A549 (cell line): ENCODE measurements at regions not wholly inside any gene's neighbourhood (a gene's known extent, or its start where the extent isn't known, plus 50 kb on each side); places are given as distances from the start of the nearest gene placed in this dataset.

Experiments
- ATAC-seq, 2 experiments: fragments of 200-7000 bp in 1 of 2; fragments of >200 bp in 1 of 2; cut with Nextera tagmentation in 1 of 2; cut with Tn5 transposase in 1 of 2; 3 replicates each; pipeline versions ENCODE4 v1.8.0 to v1.9.1; 2018 to 2020; ENCODE audit warnings: mild to moderate bottlenecking in 1 of 2, moderate library complexity in 1 of 2
- CTCF ChIA-PET: fragments of 300-600 bp; sonication (Branson Sonifier 250); formaldehyde crosslinking; extraction: SDS; loops from one replicate; lab custom pipeline; 2021; ENCODE audit warnings: antibody characterized with exemption, inconsistent platforms; lab: Yijun Ruan, JAX
- POLR2A ChIA-PET: fragments of 350-600 bp; formaldehyde crosslinking; extraction: SDS; loops from one replicate; lab custom pipeline; 2021; ENCODE audit warnings: antibody characterized with exemption, inconsistent platforms; lab: Yijun Ruan, JAX
- DNase-seq, 2 experiments: peaks; one replicate each; pipeline versions ENCODE4 v3.0.0 to v3.0.0-alpha.2; 2011 to 2016; ENCODE audit warnings: low read depth in 1 of 2, low spot score in 1 of 2
- FAIRE-seq: peaks from 2 replicates; lab custom pipeline; 2011; peaks lifted over from hg19 to GRCh38; lab: Jason Lieb, UNC
- H3K27ac ChIP-seq, 2 experiments: fragments of >200 bp; sonication (Bioruptor Twin); formaldehyde crosslinking; 3 replicates each; pipeline ENCODE4 v1.5.1; 2016 to 2017
- H3K4me1 ChIP-seq: fragments of >200 bp; sonication (Bioruptor Twin); formaldehyde crosslinking; 3 replicates; pipeline ENCODE4 v1.6.1; 2016
- H3K4me2 ChIP-seq: fragments of >200 bp; sonication (Bioruptor Twin); formaldehyde crosslinking; 3 replicates; pipeline ENCODE4 v1.6.1; 2016
- H3K4me3 ChIP-seq: fragments of >200 bp; sonication (Bioruptor Twin); formaldehyde crosslinking; 3 replicates; pipeline ENCODE4 v1.5.1; 2016
- H3K9me3 ChIP-seq: fragments of >200 bp; sonication (Bioruptor Twin); formaldehyde crosslinking; 3 replicates; pipeline ENCODE4 v1.6.1; 2016
- BCL3 ChIP-seq: fragments of >200 bp; sonication (Bioruptor Twin); formaldehyde crosslinking; IDR thresholded peaks from 3 replicates; pipeline ENCODE4 v1.6.1; 2016
- CBX2 ChIP-seq: fragments of 200-600 bp; sonication (generic); IDR thresholded peaks from 2 replicates; pipeline ENCODE4 v1.6.1; 2016; ENCODE audit warnings: low read depth, mild to moderate bottlenecking, borderline replicate concordance
- CBX8 ChIP-seq: fragments of 200-600 bp; sonication (generic); IDR thresholded peaks from 2 replicates; pipeline ENCODE4 v1.6.1; 2016
- CEBPB ChIP-seq, 2 experiments: fragments of >200 bp in 1 of 2; sonication (Bioruptor Twin) in 1 of 2; formaldehyde crosslinking in 1 of 2; IDR thresholded peaks; 2 replicates each; pipeline ENCODE4 v1.6.1; 2012 to 2016
- CHD4 ChIP-seq: fragments of 200-600 bp; sonication (generic); IDR thresholded peaks from 2 replicates; pipeline ENCODE4 v1.6.1; 2016; ENCODE audit warnings: antibody characterized with exemption, mild to moderate bottlenecking, borderline replicate concordance
- EHMT2 ChIP-seq: fragments of 200-600 bp; sonication (generic); IDR thresholded peaks from 2 replicates; pipeline ENCODE4 v1.6.1; 2016; ENCODE audit warnings: antibody characterized with exemption, low read depth, mild to moderate bottlenecking, moderate library complexity
- EP300 ChIP-seq, 2 experiments: fragments of >200 bp; sonication (Bioruptor Twin); formaldehyde crosslinking; IDR thresholded peaks; 2 replicates in 1 of 2; 3 replicates in 1 of 2; pipeline ENCODE4 v1.6.1; 2016 to 2017
- ESRRA ChIP-seq: fragments of 150-350 bp; IDR thresholded peaks from 2 replicates; pipeline ENCODE4 v1.6.1; 2014; ENCODE audit warnings: mild to moderate bottlenecking, low read length, borderline replicate concordance
- FOSB ChIP-seq: fragments of 250-450 bp; sonication (Bioruptor Pico); IDR thresholded peaks from 2 replicates; pipeline ENCODE4 v1.5.0; 2020; ENCODE audit warnings: mild to moderate bottlenecking, moderate library complexity
- FOXS1 ChIP-seq: fragments of 250-450 bp; sonication (Bioruptor Pico); IDR thresholded peaks from 2 replicates; pipeline ENCODE4 v1.5.0; 2020; ENCODE audit warnings: mild to moderate bottlenecking, moderate library complexity
- GATA3 ChIP-seq: IDR thresholded peaks from 2 replicates; pipeline ENCODE4 v1.6.1; 2012; ENCODE audit warnings: borderline replicate concordance
- HDAC2 ChIP-seq: fragments of 200-600 bp; sonication (generic); IDR thresholded peaks from 2 replicates; pipeline ENCODE4 v1.6.1; 2016
- HEYL ChIP-seq: fragments of 250-450 bp; sonication (Bioruptor Pico); IDR thresholded peaks from 2 replicates; pipeline ENCODE4 v1.8.0; 2021; ENCODE audit warnings: mild to moderate bottlenecking, moderate library complexity
- HOXA7 ChIP-seq: fragments of 250-450 bp; sonication (Bioruptor Pico); IDR thresholded peaks from 2 replicates; pipeline ENCODE4 v1.5.0; 2020; ENCODE audit warnings: mild to moderate bottlenecking, moderate library complexity
- HOXB13 ChIP-seq: fragments of 250-450 bp; sonication (Bioruptor Pico); IDR thresholded peaks from 2 replicates; pipeline ENCODE4 v1.5.0; 2020; ENCODE audit warnings: low read depth, mild to moderate bottlenecking, moderate library complexity
- JUN ChIP-seq, 2 experiments: fragments of >200 bp; sonication (Bioruptor Twin); formaldehyde crosslinking; IDR thresholded peaks; 2 replicates in 1 of 2; 3 replicates in 1 of 2; pipeline ENCODE4 v1.6.1; 2016 to 2017
- JUNB ChIP-seq: fragments of >200 bp; sonication (Bioruptor Twin); formaldehyde crosslinking; IDR thresholded peaks from 2 replicates; pipeline ENCODE4 v1.6.1; 2016
- KDM1A ChIP-seq: fragments of 200-600 bp; sonication (generic); IDR thresholded peaks from 2 replicates; pipeline ENCODE4 v1.6.1; 2016; ENCODE audit warnings: low read depth, mild to moderate bottlenecking
- MAZ ChIP-seq: fragments of 150-350 bp; IDR thresholded peaks from 2 replicates; pipeline ENCODE4 v1.6.1; 2014; ENCODE audit warnings: antibody characterized with exemption, low read depth, low read length, borderline replicate concordance
- MYC ChIP-seq: IDR thresholded peaks from 2 replicates; pipeline ENCODE4 v1.6.1; 2012; ENCODE audit warnings: mild to moderate bottlenecking, inconsistent platforms, low read length, improper control_type of control experiment, borderline replicate concordance
- NR3C1 ChIP-seq: fragments of >200 bp; sonication (Bioruptor Twin); formaldehyde crosslinking; IDR thresholded peaks from 3 replicates; pipeline ENCODE4 v1.6.1; 2017
- PBX3 ChIP-seq: IDR thresholded peaks from 2 replicates; pipeline ENCODE4 v1.6.1; 2012
- PHF8 ChIP-seq: fragments of 200-600 bp; sonication (generic); IDR thresholded peaks from 2 replicates; pipeline ENCODE4 v1.6.1; 2016; ENCODE audit warnings: low read depth, mild to moderate bottlenecking, antibody characterized with exemption, moderate library complexity, borderline replicate concordance
- POLR2A ChIP-seq: IDR thresholded peaks from 2 replicates; pipeline ENCODE4 v1.6.1; 2012; ENCODE audit warnings: mild to moderate bottlenecking, low read length
- RAD21 ChIP-seq, 2 experiments: fragments of >200 bp in 1 of 2; sonication (Bioruptor Twin) in 1 of 2; formaldehyde crosslinking in 1 of 2; IDR thresholded peaks in 1 of 2; conservative IDR thresholded peaks in 1 of 2; 2 replicates in 1 of 2; 3 replicates in 1 of 2; pipeline ENCODE4 v1.6.1; 2012 to 2018; ENCODE audit warnings: inconsistent platforms in 1 of 2
- RCOR1 ChIP-seq: fragments of 150-350 bp; IDR thresholded peaks from 2 replicates; pipeline ENCODE4 v1.6.1; 2014; ENCODE audit warnings: antibody characterized with exemption, low read length, low read depth
- RFX5 ChIP-seq: fragments of 450-650 bp; IDR thresholded peaks from 2 replicates; pipeline ENCODE4 v1.7.1; 2014; ENCODE audit warnings: antibody characterized with exemption, mild to moderate bottlenecking, moderate library complexity
- RNF2 ChIP-seq: fragments of 200-600 bp; sonication (generic); IDR thresholded peaks from 2 replicates; pipeline ENCODE4 v1.6.1; 2016; ENCODE audit warnings: low read depth, mild to moderate bottlenecking, antibody characterized with exemption, moderate library complexity, borderline replicate concordance
- SMC3 ChIP-seq: fragments of >200 bp; sonication (Bioruptor Twin); formaldehyde crosslinking; IDR thresholded peaks from 3 replicates; pipeline ENCODE4 v1.6.1; 2018; ENCODE audit warnings: inconsistent platforms
- TFCP2L1 ChIP-seq: fragments of 250-450 bp; sonication (Bioruptor Pico); IDR thresholded peaks from 2 replicates; pipeline ENCODE4 v1.5.0; 2021; ENCODE audit warnings: mild to moderate bottlenecking
- ZFP36 ChIP-seq: fragments of 450-650 bp; IDR thresholded peaks from 2 replicates; pipeline ENCODE4 v1.6.1; 2014; ENCODE audit warnings: borderline replicate concordance; ENCODE audit not compliant: partially characterized antibody
- ZNF302 ChIP-seq: fragments of 250-450 bp; sonication (Bioruptor Pico); IDR thresholded peaks from 2 replicates; pipeline ENCODE4 v1.9.0; 2021; ENCODE audit warnings: inconsistent platforms, mild to moderate bottlenecking, moderate library complexity
- ZSCAN20 ChIP-seq: fragments of 250-450 bp; sonication (Bioruptor Pico); IDR thresholded peaks from 2 replicates; pipeline ENCODE4 v1.8.0; 2022; ENCODE audit warnings: mild to moderate bottlenecking, moderate library complexity
- WGBS: methylation state at CpG from one replicate; pipeline ENCODE4 v1.1.6; 2017; ENCODE audit errors: missing lambda C conversion rate; 5-methylcytosine and 5-hydroxymethylcytosine counted together
- TF ChIP-seq, protein P1 (sequence below): IDR thresholded peaks from 2 replicates; pipeline ENCODE4 v1.6.1; 2012; ENCODE audit warnings: low read depth, borderline replicate concordance

- TF ChIP-seq MAZ (no peak), ZFP36 (no peak), BCL3 (no peak), RCOR1 (no peak), ZSCAN20 (CRISPR knock-in tag) (no peak), FOXS1 (CRISPR knock-in tag) (no peak), CHD4 (no peak)
These were observed 230.7 kb downstream of the BCL11B start (continued) for GRCh38 chr14:99041141-99041819.

DNA sequence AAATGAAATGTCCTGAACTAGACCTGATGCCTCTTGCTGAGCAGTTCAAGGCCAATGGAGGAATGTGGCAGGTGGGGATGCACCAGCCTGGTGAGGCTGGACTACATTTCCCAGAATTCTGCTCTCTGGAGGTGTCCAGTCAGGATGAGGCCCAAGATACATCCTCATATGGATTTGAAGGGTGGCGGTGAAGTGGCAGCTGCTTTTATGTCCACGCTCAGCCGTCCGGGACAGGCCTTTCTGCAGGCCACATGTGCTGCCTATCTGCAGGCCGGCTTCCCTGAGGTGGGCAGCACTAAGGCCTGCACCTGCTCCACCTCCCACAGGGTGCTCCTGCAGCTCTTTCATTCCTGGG lies 230.2 kb downstream of the BCL11B start:
- CTCF ChIA-PET, result no interaction called here
- Histone ChIP-seq H3K4me1 (no peaks in the 10 kb centered on the region), H3K27ac (no peak overlapping the region), H3K9me3 (0 out of 3 replicates have a peak, but pooled peaks cover 3% of the 10 kb centered on the region), H3K4me3 (no peak overlapping the region), H3K4me2 (no peak overlapping the region)
- FAIRE-seq (no peak), ATAC-seq (no peak), DNase-seq (no peak)
- POLR2A ChIA-PET, result no interaction called here
- 87% methylated on average over 5 of the region's 5 CpGs for WGBS
- no peak for TF ChIP-seq RCOR1
- no peak for TF ChIP-seq RFX5
- TF ChIP-seq HOXB13 (CRISPR knock-in tag), result no peak
- no peak for TF ChIP-seq CHD4
- TF ChIP-seq POLR2A, result no peak
- TF ChIP-seq MYC, result no peak
- no peak for TF ChIP-seq FOSB (CRISPR knock-in tag)
- no peak for TF ChIP-seq ESRRA
- no peak for TF ChIP-seq ZNF302 (CRISPR knock-in tag)
- TF ChIP-seq GATA3, result no peak
- TF ChIP-seq CBX2, result no peak
- no peak for TF ChIP-seq EHMT2
- no peak for TF ChIP-seq JUN (IDR thresholded peaks at IDR 0.05)
- no peak for TF ChIP-seq CBX8
- no peak for TF ChIP-seq NR3C1
- no peak for TF ChIP-seq HEYL (CRISPR knock-in tag)
- TF ChIP-seq HOXA7, result no peak
- no peak for TF ChIP-seq RNF2

DNA sequence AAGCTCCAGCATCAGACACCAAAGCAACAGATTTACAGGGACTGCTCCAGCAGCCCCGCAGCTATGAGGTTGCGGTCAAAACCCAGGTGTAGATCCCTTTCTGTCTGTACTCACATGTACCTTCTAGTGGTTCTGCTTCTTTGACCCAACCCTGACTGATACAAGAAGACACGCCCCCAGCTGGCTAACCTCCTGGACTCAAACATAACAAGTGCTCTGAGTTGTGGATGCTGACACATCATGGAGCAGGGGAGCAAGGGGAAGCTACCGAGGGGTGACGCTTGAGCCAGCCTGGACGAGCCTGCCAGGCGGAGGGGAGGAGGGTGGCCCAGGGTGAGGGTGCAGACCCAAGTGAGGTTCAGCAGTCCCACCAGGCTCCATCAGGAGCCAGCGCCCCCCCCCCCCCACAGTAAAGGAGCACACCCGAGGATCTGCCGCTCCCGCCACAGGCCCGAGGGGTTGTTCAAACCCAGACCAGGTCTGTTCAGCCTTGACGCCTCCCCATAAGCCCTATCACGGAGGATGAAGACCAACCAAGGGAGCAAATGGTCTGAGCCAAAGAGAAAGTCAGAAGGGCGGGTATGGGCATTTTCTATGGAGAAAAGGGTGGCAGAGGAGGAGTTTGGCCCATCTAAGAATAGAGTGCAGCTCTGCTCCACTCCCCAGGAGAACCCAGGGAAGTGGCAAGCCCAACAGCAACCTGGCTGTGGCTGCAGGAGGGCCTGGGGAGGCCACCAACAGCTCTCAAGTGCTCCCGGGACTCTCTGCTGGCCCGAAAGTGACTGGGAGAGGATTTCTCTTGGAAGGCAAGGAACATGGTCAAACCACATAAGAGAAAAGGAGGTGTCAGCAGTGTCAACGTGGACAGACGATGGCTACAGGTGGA lies 229.4 kb downstream of the BCL11B start:
- DNase-seq (no peak), ATAC-seq (no peak), FAIRE-seq (no peak)
- 0 out of 3 replicates have a peak, but pooled peaks cover 3% of the 10 kb centered on the region for H3K9me3 ChIP-seq
- H3K4me2 ChIP-seq, result no peak overlapping the region
- no peaks in the 10 kb centered on the region for H3K4me1 ChIP-seq
- H3K27ac ChIP-seq, result no peak overlapping the region
- TF ChIP-seq EP300 (IDR thresholded peaks at IDR 0.05) (no peak), KDM1A (no peak), HOXB13 (CRISPR knock-in tag) (no peak), PHF8 (no peak), RFX5 (no peak), HDAC2 (no peak), JUNB (no peak), GATA3 (no peak), CEBPB (IDR thresholded peaks at IDR 0.05) (no peak), MYC (no peak), JUN (IDR thresholded peaks at IDR 0.05) (no peak), ZNF302 (CRISPR knock-in tag) (no peak), RAD21 (conservative IDR thresholded peaks at IDR 0.05 in 1 of 2, IDR thresholded peaks at IDR 0.05 in 1 of 2) (no peak), SMC3 (no peak), CBX8 (no peak), PBX3 (no peak), HEYL (CRISPR knock-in tag) (no peak), POLR2A (no peak), TFCP2L1 (CRISPR knock-in tag) (no peak)
- TF ChIP-seq, protein P1, sequence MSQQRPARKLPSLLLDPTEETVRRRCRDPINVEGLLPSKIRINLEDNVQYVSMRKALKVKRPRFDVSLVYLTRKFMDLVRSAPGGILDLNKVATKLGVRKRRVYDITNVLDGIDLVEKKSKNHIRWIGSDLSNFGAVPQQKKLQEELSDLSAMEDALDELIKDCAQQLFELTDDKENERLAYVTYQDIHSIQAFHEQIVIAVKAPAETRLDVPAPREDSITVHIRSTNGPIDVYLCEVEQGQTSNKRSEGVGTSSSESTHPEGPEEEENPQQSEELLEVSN, result no peak
- no peak overlapping the region for H3K4me3 ChIP-seq
- ChIA-PET POLR2A (no interaction called here), CTCF (no interaction called here)
- 74% methylated on average over 17 of the region's 19 CpGs for WGBS
